ENCODE measurements at regions not wholly inside any gene's neighbourhood (a gene's known extent, or its start where the extent isn't known, plus 50 kb on each side); places are given as distances from the start of the nearest gene placed in this dataset.

GRCh38 chr4:165635951-165636350 lies 237.1 kb upstream of the TLL1 start:
- H2AFZ ChIP-seq (ENCODE audit: low read depth, low read length), result no peak overlapping the region
- H3K27me3 Mint-ChIP-seq (ENCODE audit: low read depth, unreplicated experiment), result no peaks in the 10 kb centered on the region
- H3K4me1 Mint-ChIP-seq (ENCODE audit: low read depth, unreplicated experiment), result peaks cover 7% of the 10 kb centered on the region
- no peaks in the 10 kb centered on the region for H3K36me3 ChIP-seq (ENCODE audit: insufficient read depth, low read length)
- no peak overlapping the region for H3K9ac ChIP-seq (ENCODE audit: low read length)
- no peak for TF ChIP-seq CTCF (IDR thresholded peaks at IDR 0.05; ENCODE audit: insufficient read depth, low read depth, low read length)
- no peak for TF ChIP-seq EZH2 (IDR thresholded peaks at IDR 0.05; ENCODE audit: insufficient read depth, low read length)
- H3K4me2 ChIP-seq (ENCODE audit: low read length), result no peak overlapping the region
- no peaks in the 10 kb centered on the region for H3K9me3 ChIP-seq (ENCODE audit: insufficient read depth, low read depth, low read length)
- no peaks in the 10 kb centered on the region for H3K79me2 ChIP-seq (ENCODE audit: insufficient read depth, low read length)
- no peaks in the 10 kb centered on the region for H3K4me1 ChIP-seq (ENCODE audit: insufficient read depth, low read length)
- H4K20me1 ChIP-seq (ENCODE audit: insufficient read depth, low read length), result no peaks in the 10 kb centered on the region
- H3K4me3 Mint-ChIP-seq (ENCODE audit: unreplicated experiment), result no peak overlapping the region
- peaks cover 15% of the 10 kb centered on the region for H3K9me3 Mint-ChIP-seq (ENCODE audit: unreplicated experiment)
- FAIRE-seq (no peak), DNase-seq (ENCODE audit: low read depth) (no peak)
- no peaks in the 10 kb centered on the region for H3K36me3 Mint-ChIP-seq (ENCODE audit: low read depth, unreplicated experiment)
- H3K27ac Mint-ChIP-seq (ENCODE audit: unreplicated experiment), result no peak overlapping the region
- H3K4me3 ChIP-seq (ENCODE audit: insufficient read depth, low read depth, low read length), result no peak overlapping the region
- H3K27me3 ChIP-seq (ENCODE audit: insufficient read depth, low read length), result no peaks in the 10 kb centered on the region
- H3K27ac ChIP-seq (ENCODE audit: low read depth, low read length), result no peak overlapping the region

- Histone ChIP-seq H3K27me3 (ENCODE audit: insufficient read depth, low read length) (no peaks in the 10 kb centered on the region), H3K79me2 (ENCODE audit: insufficient read depth, low read length) (no peaks in the 10 kb centered on the region), H3K4me3 (ENCODE audit: insufficient read depth, low read depth, low read length) (no peak overlapping the region), H4K20me1 (ENCODE audit: insufficient read depth, low read length) (no peaks in the 10 kb centered on the region), H3K4me2 (ENCODE audit: low read length) (no peak overlapping the region), H3K27ac (ENCODE audit: low read depth, low read length) (no peak overlapping the region), H3K9me3 (ENCODE audit: insufficient read depth, low read depth, low read length) (no peaks in the 10 kb centered on the region), H2AFZ (ENCODE audit: low read depth, low read length) (no peak overlapping the region), H3K9ac (ENCODE audit: low read length) (no peak overlapping the region), H3K4me1 (ENCODE audit: insufficient read depth, low read length) (no peaks in the 10 kb centered on the region), H3K36me3 (ENCODE audit: insufficient read depth, low read length) (no peaks in the 10 kb centered on the region)
- Mint-ChIP-seq H3K4me3 (ENCODE audit: unreplicated experiment) (no peak overlapping the region), H3K27me3 (ENCODE audit: low read depth, unreplicated experiment) (no peaks in the 10 kb centered on the region), H3K27ac (ENCODE audit: unreplicated experiment) (no peak overlapping the region), H3K36me3 (ENCODE audit: low read depth, unreplicated experiment) (no peaks in the 10 kb centered on the region), H3K9me3 (ENCODE audit: unreplicated experiment) (peaks cover 7% of the 10 kb centered on the region), H3K4me1 (ENCODE audit: low read depth, unreplicated experiment) (no peaks in the 10 kb centered on the region)
- TF ChIP-seq EZH2 (IDR thresholded peaks at IDR 0.05; ENCODE audit: insufficient read depth, low read length) (no peak), CTCF (IDR thresholded peaks at IDR 0.05; ENCODE audit: insufficient read depth, low read depth, low read length) (no peak)
- no peak for FAIRE-seq
- no peak for DNase-seq (ENCODE audit: low read depth)
Measured at GRCh38 chr4:165651901-165652300, 221.1 kb upstream of the TLL1 start.

GRCh38 chr4:165654556-165654955 lies 218.5 kb upstream of the TLL1 start:
- H3K79me2 ChIP-seq (ENCODE audit: insufficient read depth, low read length), result no peaks in the 10 kb centered on the region
- FAIRE-seq (no peak), DNase-seq (ENCODE audit: low read depth) (no peak)
- H3K36me3 ChIP-seq (ENCODE audit: insufficient read depth, low read length), result no peaks in the 10 kb centered on the region
- H2AFZ ChIP-seq (ENCODE audit: low read depth, low read length), result no peak overlapping the region
- no peak overlapping the region for H3K27ac ChIP-seq (ENCODE audit: low read depth, low read length)
- Mint-ChIP-seq H3K9me3 (ENCODE audit: unreplicated experiment) (no peaks in the 10 kb centered on the region), H3K4me3 (ENCODE audit: unreplicated experiment) (no peak overlapping the region), H3K36me3 (ENCODE audit: low read depth, unreplicated experiment) (no peaks in the 10 kb centered on the region), H3K27me3 (ENCODE audit: low read depth, unreplicated experiment) (no peaks in the 10 kb centered on the region), H3K4me1 (ENCODE audit: low read depth, unreplicated experiment) (no peaks in the 10 kb centered on the region), H3K27ac (ENCODE audit: unreplicated experiment) (no peak overlapping the region)
- no peak overlapping the region for H3K4me3 ChIP-seq (ENCODE audit: insufficient read depth, low read depth, low read length)
- no peak overlapping the region for H3K4me2 ChIP-seq (ENCODE audit: low read length)
- H4K20me1 ChIP-seq (ENCODE audit: insufficient read depth, low read length), result no peaks in the 10 kb centered on the region
- H3K4me1 ChIP-seq (ENCODE audit: insufficient read depth, low read length), result no peaks in the 10 kb centered on the region
- H3K9me3 ChIP-seq (ENCODE audit: insufficient read depth, low read depth, low read length), result no peaks in the 10 kb centered on the region
- no peak overlapping the region for H3K9ac ChIP-seq (ENCODE audit: low read length)
- TF ChIP-seq CTCF (IDR thresholded peaks at IDR 0.05; ENCODE audit: insufficient read depth, low read depth, low read length) (no peak), EZH2 (IDR thresholded peaks at IDR 0.05; ENCODE audit: insufficient read depth, low read length) (no peak)
- no peaks in the 10 kb centered on the region for H3K27me3 ChIP-seq (ENCODE audit: insufficient read depth, low read length)

All from astrocyte (in vitro differentiated cells and primary cell).